SW 1271 (cell line): ENCODE measurements at regions not wholly inside any gene's neighbourhood (a gene's known extent, or its start where the extent isn't known, plus 50 kb on each side); places are given as distances from the start of the nearest gene placed in this dataset.
"Not testable (repeated sequence)": the region's sequence is repeated elsewhere in the genome, so short reads cannot be mapped to it uniquely, and the experiment has no call there.

Experiments used
- DNase-seq, 2 experiments: peaks; one replicate each; lab custom pipeline; 2025; lab: John Stamatoyannopoulos, UW

DNA sequence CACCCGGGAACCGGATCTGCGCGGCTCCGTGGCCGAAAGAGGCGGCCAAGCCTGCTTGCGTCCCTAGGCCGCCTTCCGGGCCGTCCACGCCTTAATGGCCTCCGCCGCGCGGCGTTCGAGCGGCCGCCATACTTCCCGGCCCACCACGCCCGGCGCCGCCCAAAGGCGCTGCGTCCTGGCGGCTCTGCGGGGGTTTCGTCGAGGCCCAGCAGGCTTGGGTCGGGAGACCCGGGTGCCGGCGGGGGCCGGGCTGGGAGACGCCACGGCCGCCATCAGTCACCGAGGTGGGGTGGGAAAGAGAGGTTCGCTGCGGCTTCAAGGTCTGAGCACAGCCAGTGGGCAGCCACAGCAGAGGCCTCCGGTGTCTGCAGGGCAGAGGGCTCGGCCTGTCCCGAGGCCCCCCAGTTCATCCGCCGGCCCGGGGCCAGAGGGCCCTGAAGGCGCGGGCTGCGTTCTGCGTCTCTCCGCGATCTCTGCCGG, 545.8 kb upstream of the CDH10 start:
- no peak for DNase-seq

DNA sequence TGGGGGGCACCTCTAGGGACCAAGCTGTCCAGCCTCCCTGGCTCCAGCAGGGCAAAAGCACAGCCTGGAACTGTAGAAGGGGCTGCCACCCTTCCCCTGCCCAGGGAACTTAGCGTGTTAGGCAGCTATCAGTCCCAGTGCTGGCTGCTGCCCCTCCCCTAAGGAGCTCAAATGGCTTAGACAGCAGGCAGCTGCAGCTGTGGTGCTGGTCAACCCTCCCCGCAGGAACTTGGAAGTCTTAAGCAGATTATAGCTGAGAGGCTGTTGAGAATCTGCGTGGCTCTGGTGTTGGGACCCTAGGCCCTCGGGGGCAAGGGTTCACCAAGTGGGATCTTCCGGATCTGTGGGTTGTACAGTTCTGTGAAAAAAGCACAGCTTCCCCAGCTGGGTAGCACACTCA, 536.5 kb upstream of the CDH10 start:
- no peak for DNase-seq

DNA sequence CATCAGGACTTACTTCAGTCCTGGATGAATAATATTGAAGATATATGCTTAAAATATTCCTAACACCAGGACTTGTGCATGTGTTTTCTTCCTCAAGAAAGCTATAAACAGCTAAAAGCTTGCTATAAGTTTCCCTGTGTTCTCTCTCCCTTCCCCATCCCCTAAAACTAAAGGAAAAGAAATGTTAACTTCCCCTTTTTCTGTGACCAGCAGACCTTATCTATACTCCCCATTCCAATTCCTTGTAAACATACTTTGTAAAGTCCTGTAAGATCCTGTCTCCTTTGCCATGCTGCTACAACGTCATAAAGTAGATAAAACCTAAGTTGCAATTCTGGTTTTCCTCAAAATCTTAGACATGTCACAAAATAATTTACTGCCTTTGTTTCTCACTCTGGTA, 517.8 kb upstream of the CDH10 start:
- DNase-seq = not testable (repeated sequence)

DNA sequence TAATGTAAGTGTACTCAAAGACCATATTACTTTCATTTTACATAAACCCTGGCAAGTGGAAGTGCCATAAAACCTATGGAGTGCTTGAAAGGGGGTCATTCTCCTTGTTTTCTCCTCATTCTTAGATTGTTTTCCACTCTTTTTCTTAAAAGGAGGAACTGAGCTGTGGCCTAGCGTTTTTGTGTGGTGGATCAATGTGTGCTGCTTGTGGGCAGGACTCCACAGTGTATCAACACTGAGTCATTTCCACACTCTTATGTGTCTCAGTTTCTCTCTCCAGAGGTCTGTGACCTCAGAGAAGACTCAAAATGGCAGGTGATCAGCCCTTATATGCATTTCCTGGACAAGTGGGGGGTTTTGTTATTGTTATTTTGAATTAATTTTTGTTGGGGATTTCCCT, 516.1 kb upstream of the CDH10 start:
- no peak for DNase-seq

DNA sequence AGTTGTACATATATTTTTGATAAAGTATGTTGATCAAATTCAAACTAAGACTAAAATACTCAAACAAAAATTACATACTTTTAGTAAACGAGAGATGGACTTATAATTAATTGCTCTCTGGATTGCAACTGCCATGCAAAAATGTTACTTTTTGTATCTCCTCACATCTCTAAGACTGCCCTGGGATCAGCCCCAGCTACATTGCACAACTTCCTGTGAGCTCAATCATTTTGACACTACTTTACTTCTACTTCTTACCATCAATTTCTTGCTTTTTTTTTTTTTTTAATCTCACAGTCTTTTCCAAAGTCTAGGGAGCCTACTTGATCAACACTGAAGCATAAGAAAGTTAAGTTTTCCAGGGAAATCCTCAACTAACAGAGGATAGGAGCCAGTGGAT, 506.0 kb upstream of the CDH10 start:
- no peak for DNase-seq

DNA sequence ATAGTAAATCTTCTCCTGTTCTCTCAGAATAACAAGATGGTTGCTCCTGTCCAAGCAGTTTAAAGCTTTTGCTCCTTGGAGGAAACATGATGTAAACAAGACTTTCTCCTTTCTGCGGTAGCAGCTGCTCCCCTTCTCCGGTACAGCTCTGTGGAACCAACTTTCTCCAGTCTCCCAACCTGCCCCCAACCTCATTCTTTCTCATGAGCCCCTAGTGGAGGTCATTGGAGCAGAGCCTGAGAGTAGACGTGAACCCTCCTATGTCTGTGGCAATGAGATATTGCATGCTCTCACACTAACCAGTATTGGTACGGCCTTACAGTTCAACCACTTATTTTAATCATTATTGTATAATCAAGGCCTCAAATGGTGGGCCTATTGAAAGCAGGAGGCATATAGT, 483.8 kb upstream of the CDH10 start:
- no peak for DNase-seq

DNA sequence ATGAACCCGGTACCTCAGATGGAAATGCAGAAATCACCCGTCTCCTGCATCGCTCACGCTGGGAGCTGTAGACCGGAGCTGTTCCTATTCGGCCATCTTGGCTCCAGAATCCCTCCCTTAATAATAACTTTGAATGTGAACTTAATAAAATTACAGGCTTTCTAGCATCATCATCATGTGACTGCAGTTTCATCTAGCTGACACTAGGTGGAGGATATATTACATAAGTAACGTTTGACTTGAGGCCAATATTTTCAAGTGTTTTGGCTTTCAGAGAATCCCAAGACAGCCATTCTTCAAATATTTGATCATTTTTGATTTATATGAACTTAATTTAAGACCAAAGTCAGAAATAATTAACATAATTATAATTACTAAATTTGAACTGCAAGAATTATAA, 474.9 kb upstream of the CDH10 start:
- peak in 1 of 2 experiments; percentile 61 for DNase-seq

DNA sequence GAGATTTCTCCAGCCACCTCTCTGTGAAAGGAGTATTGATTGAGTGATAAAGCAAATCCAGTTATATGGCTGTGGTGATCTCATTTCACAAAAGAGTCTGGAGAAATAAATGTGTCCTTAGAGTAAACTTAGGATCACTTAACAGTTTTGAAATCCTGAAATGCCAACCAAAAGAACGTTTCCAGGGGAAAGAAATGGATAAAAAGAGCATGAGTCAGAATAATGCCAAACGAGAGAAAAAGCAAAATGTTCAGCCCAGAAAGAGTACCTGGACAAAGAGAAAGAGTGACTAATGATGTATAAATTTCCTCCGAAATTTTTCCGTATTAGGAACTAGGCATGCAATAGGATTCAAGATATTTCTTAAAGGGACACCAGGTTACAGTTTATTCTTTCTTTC, 463.1 kb upstream of the CDH10 start:
- DNase-seq = no peak

DNA sequence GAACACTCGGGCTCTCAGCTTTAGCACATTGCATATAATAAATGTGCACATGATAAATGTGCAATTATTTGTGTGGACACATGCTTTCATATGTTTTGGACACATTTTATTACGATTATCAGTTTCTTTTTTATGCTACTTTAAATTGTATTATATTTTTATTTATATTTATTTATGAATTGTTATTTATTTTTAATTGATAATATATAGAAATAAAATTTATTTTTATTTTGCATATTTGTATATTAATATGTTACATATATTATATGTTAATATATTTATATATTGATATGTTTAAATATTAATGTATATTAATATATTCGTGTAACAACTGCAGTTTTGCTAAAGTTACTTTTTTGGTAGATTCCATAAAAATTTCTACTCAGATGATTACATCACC, 454.8 kb upstream of the CDH10 start:
- DNase-seq = no peak

DNA sequence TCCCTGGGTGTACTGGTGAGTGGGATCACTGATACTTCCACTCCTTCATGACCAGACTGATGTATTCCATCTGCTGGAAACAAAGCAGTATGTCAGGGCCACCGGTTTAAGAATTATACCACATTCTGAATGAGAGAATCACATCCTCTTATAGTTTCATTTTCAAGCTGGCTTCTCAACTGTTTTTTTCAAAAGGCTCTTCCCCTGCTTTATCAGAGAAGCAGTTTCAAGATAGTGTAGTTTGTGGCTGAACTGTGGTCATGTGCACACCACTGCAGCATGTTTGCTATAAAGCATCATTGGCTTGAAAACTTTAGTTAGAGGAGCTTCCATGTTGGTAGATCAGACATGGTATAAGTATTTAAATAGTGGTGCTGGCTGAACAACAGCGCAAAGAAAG, 450.5 kb upstream of the CDH10 start:
- no peak for DNase-seq

DNA sequence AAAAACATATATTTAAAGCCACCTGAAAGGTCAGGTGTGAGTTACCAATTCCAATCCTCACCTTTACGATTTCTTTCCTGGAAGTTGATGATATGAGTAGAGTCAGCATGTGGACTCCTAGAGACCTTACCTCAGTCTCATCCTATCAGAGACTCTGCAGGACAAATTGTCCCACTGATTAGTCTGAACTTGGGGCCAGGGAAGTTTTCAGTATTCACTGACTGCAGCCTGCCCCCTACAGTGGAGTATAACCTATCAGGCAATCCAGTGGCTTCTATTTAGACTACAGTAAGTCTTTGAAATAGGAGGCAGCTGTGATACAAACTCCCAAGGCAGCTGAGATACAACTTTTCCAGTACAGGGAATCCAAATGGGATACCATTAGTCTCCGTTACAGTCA, 449.4 kb upstream of the CDH10 start:
- no peak for DNase-seq

DNA sequence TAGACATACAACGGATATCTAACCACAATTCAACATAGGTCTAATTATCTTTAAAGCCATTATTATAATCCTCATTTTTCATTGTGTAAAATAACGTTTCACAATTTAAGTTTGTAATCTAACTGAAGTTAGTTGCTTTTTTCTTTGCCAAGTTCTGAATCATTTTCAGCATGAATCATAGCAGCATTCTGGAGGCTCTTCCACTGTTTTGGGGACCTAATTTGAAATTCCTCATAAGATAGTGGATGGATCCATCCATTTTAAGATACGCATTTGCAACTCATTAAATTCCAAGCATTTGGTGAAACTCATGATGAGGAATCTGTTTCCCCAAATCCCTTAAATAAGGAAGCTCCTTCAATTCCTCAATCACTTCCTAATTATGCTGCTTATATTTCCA, 447.1 kb upstream of the CDH10 start:
- DNase-seq = no peak

DNA sequence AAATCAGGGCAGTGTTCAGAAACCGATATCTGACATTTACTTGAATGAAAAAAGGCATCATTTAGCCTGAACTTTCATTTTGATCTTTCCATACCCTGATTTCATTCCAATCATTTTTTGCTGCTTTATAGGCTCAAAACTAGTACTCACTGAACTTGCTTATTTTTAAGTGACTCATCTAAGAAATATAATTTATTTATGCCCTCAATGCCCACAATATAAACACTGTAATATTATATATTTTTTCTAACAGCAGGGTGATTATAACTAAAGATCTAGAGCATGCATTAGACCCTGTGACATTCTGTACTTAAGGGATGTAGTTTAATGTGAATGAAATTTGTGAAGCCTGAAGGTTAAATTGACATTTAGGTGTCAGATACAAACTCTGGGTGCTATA, 446.1 kb upstream of the CDH10 start:
- DNase-seq = no peak

DNA sequence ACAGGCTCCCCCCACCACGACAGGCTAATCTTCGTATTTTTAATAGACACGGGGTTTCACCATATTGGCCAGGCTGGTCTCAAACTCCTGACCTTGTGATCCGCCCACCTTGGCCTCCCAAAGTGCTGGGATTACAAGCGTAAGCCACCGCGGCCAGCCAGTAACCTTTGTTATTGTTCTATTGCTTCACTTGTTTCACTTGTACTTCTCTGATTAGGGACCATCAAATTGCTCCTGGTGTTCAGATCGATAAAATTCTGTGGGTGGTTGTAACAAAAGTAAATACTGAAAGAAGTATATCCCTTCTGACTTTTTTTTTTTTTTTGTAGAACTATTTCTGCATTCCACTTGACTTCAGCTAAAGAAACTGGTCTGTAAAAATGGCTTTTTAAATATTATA, 445.5 kb upstream of the CDH10 start:
- no peak for DNase-seq

DNA sequence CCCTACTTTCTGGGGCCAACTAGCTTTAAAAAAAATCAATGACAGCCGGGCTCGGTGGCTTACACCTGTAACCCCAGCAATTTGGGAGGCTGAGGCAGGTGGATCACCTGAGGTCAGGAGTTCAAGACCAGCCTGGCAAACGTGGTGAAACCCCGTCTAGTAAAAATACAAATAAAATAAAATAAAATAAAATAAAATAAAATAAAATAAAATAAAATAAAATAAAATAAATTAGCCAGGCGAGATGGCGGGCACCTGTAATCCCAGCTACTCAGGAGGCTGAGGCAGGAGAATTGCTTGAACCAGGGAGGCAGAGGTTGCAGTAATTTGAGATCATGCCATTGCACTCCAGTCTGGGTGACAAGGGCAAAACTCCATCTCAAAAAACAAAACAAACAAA, 443.9 kb upstream of the CDH10 start:
- not testable (repeated sequence) for DNase-seq

DNA sequence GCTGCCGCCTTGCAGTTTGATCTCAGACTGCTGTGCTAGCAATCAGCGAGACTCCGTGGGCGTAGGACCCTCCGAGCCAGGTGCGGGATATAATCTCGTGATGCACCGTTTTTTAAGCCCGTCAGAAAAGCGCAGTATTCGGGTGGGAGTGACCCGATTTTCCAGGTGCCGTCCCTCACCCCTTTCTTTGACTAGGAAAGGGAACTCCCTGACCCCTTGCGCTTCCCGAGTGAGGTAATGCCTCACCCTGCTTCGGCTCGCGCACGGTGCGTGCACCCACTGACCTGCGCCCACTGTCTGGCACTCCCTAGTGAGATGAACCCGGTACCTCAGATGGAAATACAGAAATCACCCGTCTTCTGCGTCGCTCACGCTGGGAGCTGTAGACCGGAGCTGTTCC, 438.5 kb upstream of the CDH10 start:
- DNase-seq = not testable (repeated sequence)

DNA sequence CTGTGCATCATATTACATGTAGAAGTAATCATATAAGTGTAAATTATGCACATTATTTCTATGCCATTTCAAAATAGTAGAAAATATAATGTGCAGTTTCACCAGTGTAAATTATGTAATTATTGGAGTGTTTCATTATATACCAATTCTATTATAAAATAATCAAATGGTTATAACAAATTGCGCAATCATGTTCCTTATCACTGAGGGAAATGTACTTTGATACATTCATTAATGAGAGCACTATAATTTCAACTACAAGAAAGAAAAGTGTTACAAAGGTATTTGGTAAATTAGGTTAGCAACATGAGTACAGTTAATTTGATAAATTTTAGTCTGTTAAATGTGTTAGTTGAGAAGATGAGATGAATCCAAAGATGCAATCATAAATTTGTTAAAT, 421.5 kb upstream of the CDH10 start:
- no peak for DNase-seq

DNA sequence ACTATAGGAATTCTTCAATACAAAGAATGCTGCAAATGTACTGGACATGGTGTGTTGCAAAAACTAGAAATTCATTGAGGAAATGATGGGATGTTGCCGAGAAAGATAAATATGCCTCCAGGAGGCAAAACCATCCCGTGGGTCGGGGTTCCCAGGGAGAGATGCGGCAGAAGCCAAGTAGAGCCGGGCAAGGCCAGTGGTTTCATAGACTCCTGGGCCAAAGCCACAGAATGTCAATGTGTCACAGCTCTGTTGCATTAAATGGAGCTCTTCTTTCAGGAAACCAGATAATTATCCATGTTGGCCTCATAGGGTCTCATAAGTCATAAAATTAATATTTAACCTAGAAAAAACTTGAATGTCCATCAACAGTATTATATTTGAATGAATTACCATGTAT, 419.5 kb upstream of the CDH10 start:
- no peak for DNase-seq

DNA sequence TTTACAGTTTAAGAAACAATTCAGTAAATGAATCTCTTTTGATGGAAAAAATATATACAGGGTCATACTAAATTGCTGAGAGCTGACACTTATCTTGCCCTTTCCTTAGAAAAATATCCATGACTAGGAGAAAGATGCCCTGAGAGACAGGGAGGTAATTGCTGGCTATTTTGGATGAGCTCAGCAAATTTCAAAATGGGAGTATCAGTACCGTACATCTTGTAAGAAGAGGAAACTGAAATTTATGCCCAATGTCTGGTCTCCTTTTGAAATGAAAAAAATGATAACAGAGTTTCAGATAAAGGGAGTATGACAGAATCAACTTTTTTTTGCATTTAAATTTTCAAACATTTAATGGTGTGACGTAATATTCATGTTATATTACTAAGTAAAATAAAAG, 415.8 kb upstream of the CDH10 start:
- no peak for DNase-seq

DNA sequence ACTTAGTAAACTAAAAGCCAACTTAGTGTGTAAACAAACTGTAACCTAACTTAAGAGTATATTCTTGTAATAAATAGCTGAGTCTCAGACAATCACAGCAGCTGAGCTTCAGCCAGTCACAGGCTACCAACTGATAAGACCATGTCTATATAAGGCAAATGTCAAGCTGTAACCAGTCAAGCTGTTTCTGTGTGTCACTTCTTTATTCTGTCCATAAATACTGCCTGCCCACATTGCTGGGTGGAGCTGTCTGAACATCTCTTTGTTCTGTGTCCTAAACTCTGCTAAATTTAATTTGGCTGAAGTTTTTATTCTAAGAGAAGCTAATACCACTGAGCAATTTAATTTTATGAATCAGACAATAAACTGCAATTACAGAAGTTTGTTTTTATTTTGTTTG, 412.1 kb upstream of the CDH10 start:
- DNase-seq = no peak

DNA sequence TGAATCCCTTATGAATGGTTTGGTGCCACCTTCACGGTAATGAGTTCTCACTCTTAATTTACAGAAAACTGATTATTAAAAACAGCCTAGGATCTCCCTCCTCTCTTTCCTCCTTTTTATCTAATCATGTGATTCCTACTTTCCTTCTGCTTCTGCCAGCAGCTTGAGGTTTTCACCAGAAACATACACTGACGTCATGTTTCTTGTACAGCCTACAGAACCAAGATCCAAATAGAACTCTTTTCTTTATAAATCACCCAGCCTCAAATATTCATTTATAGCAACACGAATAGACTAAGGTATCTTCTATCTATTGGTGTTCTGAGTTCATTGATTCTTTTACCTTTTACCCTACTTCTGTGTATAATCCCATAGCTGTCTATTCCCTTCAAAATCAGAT, 388.9 kb upstream of the CDH10 start:
- DNase-seq = no peak

DNA sequence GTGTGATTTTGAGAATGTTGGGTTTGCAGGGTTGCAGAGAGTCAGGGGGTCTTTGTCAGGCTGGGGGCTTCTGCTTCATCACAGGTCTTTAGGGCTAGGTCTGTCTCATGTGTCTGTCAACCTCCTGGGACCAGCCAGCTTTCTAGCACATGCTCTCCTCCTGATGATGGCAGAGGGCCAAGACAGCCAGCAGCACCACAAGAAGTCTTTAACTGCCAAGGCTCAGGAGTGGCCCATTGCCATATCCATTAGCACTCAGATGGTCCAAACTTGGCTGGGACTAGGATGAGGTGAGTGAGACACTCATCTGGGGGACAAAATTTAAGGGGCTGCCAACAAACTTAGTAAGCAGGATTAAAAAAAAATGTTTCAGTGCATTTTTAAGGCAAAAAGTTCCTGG, 384.2 kb upstream of the CDH10 start:
- DNase-seq = no peak

DNA sequence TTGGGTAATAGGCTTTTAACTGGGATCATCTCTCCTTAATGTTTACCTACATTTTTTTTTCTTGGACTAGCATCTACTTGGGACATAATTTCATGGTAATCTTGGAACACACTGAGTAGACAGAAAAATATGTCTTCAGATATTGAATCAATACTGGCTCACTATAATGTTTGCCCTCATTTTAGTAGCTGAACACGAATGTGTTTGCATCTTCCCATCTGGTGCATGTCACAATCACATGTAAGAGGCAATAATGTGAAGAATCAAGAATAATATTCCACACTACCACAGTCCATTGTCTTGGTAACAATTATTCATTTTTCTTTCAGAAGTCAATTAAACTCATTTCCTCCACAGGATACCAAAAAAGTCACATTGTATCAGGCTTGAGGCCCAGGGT, 382.7 kb upstream of the CDH10 start:
- DNase-seq = no peak

DNA sequence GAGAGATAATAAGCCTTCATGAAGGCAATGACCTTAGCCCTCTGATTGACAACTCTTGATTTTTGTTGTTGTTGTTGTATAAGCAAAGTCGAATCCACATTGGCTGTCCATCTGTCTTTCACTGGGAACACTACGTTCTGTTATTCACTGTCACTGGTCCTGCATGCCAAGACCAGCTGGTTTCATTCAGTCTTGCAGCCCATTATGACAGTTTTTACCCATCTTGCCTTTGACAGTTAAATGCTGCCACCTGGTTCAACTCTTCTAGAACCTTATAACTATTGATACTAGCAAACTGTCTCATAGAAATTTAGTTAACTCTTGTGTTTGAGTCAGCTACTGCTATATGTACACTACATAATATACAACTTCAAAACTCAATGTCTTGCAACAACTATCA, 382.3 kb upstream of the CDH10 start:
- no peak for DNase-seq

DNA sequence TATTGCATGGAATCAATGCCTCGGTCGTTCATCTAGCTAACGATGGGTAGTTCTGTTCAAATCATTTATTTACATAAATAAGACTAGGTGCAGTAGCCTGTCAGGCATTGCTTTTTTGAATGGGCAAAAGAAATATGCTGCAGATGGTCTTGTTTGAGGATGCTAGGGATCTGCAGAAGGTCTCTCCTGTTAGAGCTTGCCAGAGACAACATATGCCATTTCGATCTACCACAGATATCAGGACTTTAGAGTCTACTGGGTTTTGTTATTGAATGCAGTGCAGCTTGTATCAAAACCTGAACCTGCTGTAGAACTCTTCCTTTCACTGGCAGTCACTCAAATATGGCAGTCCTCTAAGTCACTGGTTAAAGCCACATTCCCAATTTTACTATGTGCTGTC, 381.1 kb upstream of the CDH10 start:
- no peak for DNase-seq
